Epithelial cell of prostate (primary cell): ENCODE measurements at regions not wholly inside any gene's neighbourhood (a gene's known extent, or its start where the extent isn't known, plus 50 kb on each side); places are given as distances from the start of the nearest gene placed in this dataset.

Experiments used
- DNase-seq: peaks from one replicate; pipeline ENCODE4 v3.0.0-alpha.2; 2011; ENCODE audit warnings: low read depth, low spot score
- H3K27ac ChIP-seq: fragments of 450-650 bp; 2 replicates; pipeline ENCODE4 v1.5.1; 2017; ENCODE audit warnings: mild to moderate bottlenecking

GRCh38 chr6:113587078-113587699 is 270.0 kb upstream of the MARCKS start:
- no peak for DNase-seq
- no peak overlapping the region for H3K27ac ChIP-seq

- no peak for DNase-seq
Observed at GRCh38 chr6:113588646-113589045, 268.5 kb upstream of the MARCKS start.

GRCh38 chr6:113591896-113592827 is 265.0 kb upstream of the MARCKS start:
- H3K27ac ChIP-seq = no peak overlapping the region
- DNase-seq = no peak

More at GRCh38 chr6:113588646-113589045, 268.5 kb upstream of the MARCKS start:
- H3K27ac ChIP-seq = no peak overlapping the region

GRCh38 chr6:113594726-113595125 is 262.4 kb upstream of the MARCKS start:
- DNase-seq = no peak
- H3K27ac ChIP-seq = no peak overlapping the region

GRCh38 chr6:113595911-113596376 is 261.2 kb upstream of the MARCKS start:
- no peak overlapping the region for H3K27ac ChIP-seq
- DNase-seq = no peak

GRCh38 chr6:113596387-113597230 is 260.5 kb upstream of the MARCKS start:
- H3K27ac ChIP-seq = no peak overlapping the region
- no peak for DNase-seq

GRCh38 chr6:113597231-113597583 is 259.9 kb upstream of the MARCKS start:
- DNase-seq = no peak
- no peak overlapping the region for H3K27ac ChIP-seq

GRCh38 chr6:113598786-113599185 is 258.4 kb upstream of the MARCKS start:
- no peak for DNase-seq
- no peak overlapping the region for H3K27ac ChIP-seq

GRCh38 chr6:113599444-113599843 is 257.7 kb upstream of the MARCKS start:
- no peak overlapping the region for H3K27ac ChIP-seq
- DNase-seq = no peak

GRCh38 chr6:113600551-113601339 is 256.4 kb upstream of the MARCKS start:
- DNase-seq = no peak
- no peak overlapping the region for H3K27ac ChIP-seq

- H3K27ac ChIP-seq = no peak overlapping the region
- DNase-seq = no peak
Observed at GRCh38 chr6:113607821-113608545, 249.2 kb upstream of the MARCKS start.

- no peak for DNase-seq
Observed at GRCh38 chr6:113610377-113610988, 246.7 kb upstream of the MARCKS start.

GRCh38 chr6:113616701-113617274 is 240.4 kb upstream of the MARCKS start:
- no peak overlapping the region for H3K27ac ChIP-seq
- DNase-seq = no peak

More at GRCh38 chr6:113610377-113610988, 246.7 kb upstream of the MARCKS start:
- H3K27ac ChIP-seq = no peak overlapping the region

- no peak for DNase-seq
- no peak overlapping the region for H3K27ac ChIP-seq
Observed at GRCh38 chr6:113619077-113619476, 238.1 kb upstream of the MARCKS start.

GRCh38 chr6:113620386-113620785 is 236.8 kb upstream of the MARCKS start:
- no peak for DNase-seq
- H3K27ac ChIP-seq = no peak overlapping the region

GRCh38 chr6:113622254-113622653 is 234.9 kb upstream of the MARCKS start:
- DNase-seq = no peak
- no peak overlapping the region for H3K27ac ChIP-seq

- H3K27ac ChIP-seq = no peak overlapping the region
- DNase-seq = no peak
Observed at GRCh38 chr6:113623129-113623528, 234.0 kb upstream of the MARCKS start.

- DNase-seq = no peak
- no peak overlapping the region for H3K27ac ChIP-seq
Observed at GRCh38 chr6:113625850-113626249, 231.3 kb upstream of the MARCKS start.
